ENCODE measurements at regions not wholly inside any gene's neighbourhood (a gene's known extent, or its start where the extent isn't known, plus 50 kb on each side); places are given as distances from the start of the nearest gene placed in this dataset.

DNA sequence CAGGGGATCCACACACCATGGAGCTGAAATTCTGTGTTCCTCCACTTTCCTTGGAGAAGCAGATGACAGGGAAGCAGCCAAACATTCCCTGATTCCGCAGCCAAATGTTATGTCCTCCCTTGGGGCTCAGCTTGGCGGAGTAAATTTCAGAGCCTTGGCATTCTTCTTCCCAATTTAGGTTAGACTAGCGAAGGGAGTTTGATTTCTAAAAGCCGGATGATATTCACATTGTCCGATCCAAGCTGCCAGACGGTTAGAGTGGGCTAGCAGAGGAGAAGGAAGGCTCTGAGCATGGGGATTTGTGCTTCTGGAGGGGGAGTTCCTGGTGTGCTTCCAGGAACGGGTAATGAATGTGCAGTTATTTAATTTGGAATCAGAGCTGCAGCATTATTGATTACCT lies 380.4 kb upstream of the EEF2KMT start:
- H3K27ac ChIP-seq, result no peak overlapping the region
- ChIA-PET POLR2A (ENCODE audit: low non-redundant PET) (no interaction called here), CTCF (no interaction called here)
- TF ChIP-seq, protein P1, sequence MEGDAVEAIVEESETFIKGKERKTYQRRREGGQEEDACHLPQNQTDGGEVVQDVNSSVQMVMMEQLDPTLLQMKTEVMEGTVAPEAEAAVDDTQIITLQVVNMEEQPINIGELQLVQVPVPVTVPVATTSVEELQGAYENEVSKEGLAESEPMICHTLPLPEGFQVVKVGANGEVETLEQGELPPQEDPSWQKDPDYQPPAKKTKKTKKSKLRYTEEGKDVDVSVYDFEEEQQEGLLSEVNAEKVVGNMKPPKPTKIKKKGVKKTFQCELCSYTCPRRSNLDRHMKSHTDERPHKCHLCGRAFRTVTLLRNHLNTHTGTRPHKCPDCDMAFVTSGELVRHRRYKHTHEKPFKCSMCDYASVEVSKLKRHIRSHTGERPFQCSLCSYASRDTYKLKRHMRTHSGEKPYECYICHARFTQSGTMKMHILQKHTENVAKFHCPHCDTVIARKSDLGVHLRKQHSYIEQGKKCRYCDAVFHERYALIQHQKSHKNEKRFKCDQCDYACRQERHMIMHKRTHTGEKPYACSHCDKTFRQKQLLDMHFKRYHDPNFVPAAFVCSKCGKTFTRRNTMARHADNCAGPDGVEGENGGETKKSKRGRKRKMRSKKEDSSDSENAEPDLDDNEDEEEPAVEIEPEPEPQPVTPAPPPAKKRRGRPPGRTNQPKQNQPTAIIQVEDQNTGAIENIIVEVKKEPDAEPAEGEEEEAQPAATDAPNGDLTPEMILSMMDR (conservative IDR thresholded peaks at IDR 0.05; ENCODE audit: low read depth), result no peak
- no peak for DNase-seq (ENCODE audit: low spot score)

DNA sequence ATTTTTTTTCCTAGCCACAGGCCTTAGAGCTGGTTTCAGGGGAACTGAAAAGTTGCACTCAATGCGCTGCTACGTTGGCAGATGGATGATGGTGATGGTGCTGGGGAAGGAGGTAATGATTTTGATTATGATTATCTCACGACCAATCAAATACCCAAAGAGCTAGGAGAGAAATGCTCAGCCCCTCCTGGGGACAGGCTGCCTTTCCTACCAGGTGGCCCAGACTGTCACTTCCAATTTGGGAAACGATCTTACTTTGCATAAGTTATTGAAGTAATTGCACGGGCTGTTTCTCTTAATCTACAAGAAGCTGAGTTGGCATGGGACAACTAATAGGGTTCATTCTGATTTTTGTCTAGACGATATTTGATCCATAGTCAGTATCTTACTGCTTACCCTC lies 379.7 kb upstream of the EEF2KMT start:
- TF ChIP-seq, protein P1 (conservative IDR thresholded peaks at IDR 0.05; ENCODE audit: low read depth), result no peak
- H3K27ac ChIP-seq, result no peak overlapping the region
- POLR2A ChIA-PET (ENCODE audit: low non-redundant PET), result no interaction called here
- no peak for DNase-seq (ENCODE audit: low spot score)
- CTCF ChIA-PET, result no interaction called here

DNA sequence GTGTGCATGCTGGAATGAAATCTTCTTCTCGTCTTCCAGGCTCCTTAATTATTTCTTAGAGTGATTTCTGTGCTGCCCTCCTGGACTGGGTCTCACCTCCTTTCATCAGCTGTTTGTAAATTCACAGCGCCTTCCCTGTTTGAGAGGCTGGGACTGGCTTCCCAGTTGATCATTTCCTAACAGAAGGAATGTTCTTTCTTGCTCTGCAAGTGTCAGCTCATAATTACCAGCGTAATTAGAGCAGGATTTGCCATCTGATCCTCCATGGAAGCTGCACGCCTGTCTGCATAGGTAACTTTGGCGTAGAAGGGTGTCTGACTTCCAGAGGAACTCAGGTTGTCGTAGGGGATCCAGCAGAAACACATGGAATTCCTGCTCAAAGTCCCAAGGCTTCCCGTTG lies 375.0 kb upstream of the EEF2KMT start:
- POLR2A ChIA-PET (ENCODE audit: low non-redundant PET), result no interaction called here
- no peak for DNase-seq (ENCODE audit: low spot score)
- TF ChIP-seq, protein P1 (conservative IDR thresholded peaks at IDR 0.05; ENCODE audit: low read depth), result no peak
- no peak overlapping the region for H3K27ac ChIP-seq
- CTCF ChIA-PET, result no interaction called here

DNA sequence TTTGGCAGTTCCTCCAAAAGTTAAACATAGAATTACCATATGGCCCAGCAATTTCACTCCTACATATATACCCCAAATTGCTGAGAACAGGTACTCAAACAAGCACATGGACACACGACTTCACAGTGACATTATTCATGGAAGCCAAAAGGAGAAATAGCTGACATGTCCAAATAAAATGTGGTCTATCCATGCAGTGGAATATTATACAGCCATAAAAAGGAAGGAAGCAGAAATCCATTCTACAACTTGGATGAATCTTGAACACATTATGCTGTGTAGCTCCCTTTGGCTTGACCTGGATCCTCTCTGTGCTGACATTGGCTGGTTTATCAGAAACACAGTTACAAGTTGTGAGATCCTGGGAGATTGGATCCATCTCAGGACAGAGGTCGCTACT lies 370.9 kb upstream of the EEF2KMT start:
- ChIA-PET CTCF (no interaction called here), POLR2A (ENCODE audit: low non-redundant PET) (no interaction called here)
- TF ChIP-seq, protein P1 (conservative IDR thresholded peaks at IDR 0.05; ENCODE audit: low read depth), result no peak
- DNase-seq (ENCODE audit: low spot score), result no peak
- H3K27ac ChIP-seq, result no peak overlapping the region

DNA sequence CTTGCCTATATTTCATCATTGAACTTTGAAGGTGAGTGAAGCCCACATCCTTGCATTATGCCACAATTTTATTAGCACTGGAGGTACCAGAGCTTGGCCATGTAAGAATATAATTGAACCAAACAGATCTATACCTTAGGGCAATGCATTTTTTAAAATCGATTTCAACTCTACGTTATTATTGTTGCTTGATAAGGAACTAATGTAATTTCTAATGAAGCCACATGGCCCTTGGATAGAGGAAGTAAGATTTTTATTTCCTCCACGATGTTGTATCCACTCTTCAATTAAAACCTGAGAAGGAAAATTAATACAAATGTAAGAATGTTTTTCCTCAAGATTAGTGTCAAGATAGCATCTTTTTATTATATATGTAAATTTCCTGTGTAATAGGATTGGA lies 370.0 kb upstream of the EEF2KMT start:
- TF ChIP-seq, protein P1 (conservative IDR thresholded peaks at IDR 0.05; ENCODE audit: low read depth), result no peak
- no peak overlapping the region for H3K27ac ChIP-seq
- no peak for DNase-seq (ENCODE audit: low spot score)
- POLR2A ChIA-PET (ENCODE audit: low non-redundant PET), result no interaction called here
- CTCF ChIA-PET, result no interaction called here

DNA sequence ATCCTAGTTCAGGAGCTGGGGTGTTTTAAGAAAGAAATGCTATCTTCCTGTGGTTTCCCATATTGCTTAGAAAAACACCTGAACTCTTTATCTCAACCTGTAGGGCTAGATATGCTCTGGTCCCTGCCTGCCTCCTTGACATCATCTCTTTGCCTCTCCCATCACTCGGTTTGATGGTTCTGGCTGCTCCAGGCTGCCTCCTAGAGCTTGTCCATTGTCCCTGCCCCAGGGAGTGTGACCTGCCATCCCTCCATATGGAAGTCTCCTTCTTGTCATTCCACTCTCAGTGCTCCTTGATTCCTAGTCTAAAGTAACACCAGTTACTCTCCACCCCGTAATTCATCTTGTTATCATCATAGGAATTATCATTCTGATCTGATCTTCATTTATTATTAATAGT lies 369.0 kb upstream of the EEF2KMT start:
- TF ChIP-seq, protein P1 (conservative IDR thresholded peaks at IDR 0.05; ENCODE audit: low read depth), result no peak
- no peak for DNase-seq (ENCODE audit: low spot score)
- H3K27ac ChIP-seq, result no peak overlapping the region
- CTCF ChIA-PET, result interaction anchor here (0.5 kb wide), 1 partner anchor 123 kb away, joined by 3 read pairs; no protein-coding TSS in a partner anchor
- POLR2A ChIA-PET (ENCODE audit: low non-redundant PET), result no interaction called here

DNA sequence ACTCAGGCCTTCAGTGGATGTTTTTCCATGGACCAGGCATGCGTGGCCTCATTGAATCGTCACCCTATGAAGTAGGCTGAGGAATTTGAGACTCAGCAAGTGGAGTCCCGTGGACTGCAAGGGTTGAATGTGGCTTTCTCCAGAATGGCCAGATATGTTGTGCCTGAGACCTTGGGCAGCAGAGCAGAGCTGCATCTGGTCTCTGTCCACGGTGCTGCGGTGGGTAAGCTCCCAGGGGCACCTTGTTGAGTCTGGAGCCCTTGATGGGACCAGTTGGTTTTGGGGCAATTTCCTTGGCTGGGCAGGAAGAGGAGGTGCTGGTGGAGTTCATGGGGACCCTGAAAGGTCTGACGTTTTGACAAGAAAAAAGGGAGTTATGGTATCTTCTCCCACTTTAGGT lies 368.1 kb upstream of the EEF2KMT start:
- ChIA-PET POLR2A (ENCODE audit: low non-redundant PET) (no interaction called here), CTCF (no interaction called here)
- no peak overlapping the region for H3K27ac ChIP-seq
- no peak for DNase-seq (ENCODE audit: low spot score)
- TF ChIP-seq, protein P1 (conservative IDR thresholded peaks at IDR 0.05; ENCODE audit: low read depth), result no peak

All from RWPE1 (cell line).